Liver (tissue), 2 donors: ENCODE measurements at regions not wholly inside any gene's neighbourhood (a gene's known extent, or its start where the extent isn't known, plus 50 kb on each side); places are given as distances from the start of the nearest gene placed in this dataset.

Source experiments
- CTCF ChIP-seq: fragments of 150-350 bp; IDR thresholded peaks from 2 replicates; pipeline ENCODE4 v1.5.1; 2017; ENCODE audit warnings: improper control_type of control experiment, low read depth, low read length; ENCODE audit not compliant: missing input control
- YY1 ChIP-seq: IDR thresholded peaks from 2 replicates; pipeline ENCODE4 v1.6.1; 2016; ENCODE audit warnings: antibody characterized with exemption, mild to moderate bottlenecking
- ZBTB33 ChIP-seq: IDR thresholded peaks from 2 replicates; pipeline ENCODE4 v1.6.1; 2016; ENCODE audit warnings: antibody characterized with exemption
- donor health status: healthy.

DNA sequence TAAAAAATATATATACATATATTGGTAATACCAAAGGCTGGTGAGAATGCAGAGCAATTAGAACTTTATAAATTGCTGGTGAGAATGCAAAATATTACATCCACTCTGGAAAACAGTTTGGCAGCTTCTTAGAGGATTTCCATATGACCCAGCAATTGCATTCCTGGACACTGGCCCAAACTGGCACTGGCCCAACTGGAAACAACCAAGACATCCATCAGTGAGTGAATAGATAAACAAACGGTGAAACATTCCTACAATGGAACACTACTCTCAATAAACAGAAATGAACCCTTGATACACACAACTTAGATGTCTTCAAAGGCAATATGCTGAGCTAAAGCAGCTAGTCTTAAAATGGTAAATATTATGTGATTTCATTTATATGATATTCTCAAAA is 524.2 kb downstream of the IQCM start:
- TF ChIP-seq CTCF: no peak
- no peak for TF ChIP-seq YY1
- TF ChIP-seq ZBTB33: no peak
